Activated T-cell treated with anti-CD3 and anti-CD28 coated beads, Interleukin-2, amount 50 U/mL, for 72 hours (primary cell): ENCODE measurements at regions not wholly inside any gene's neighbourhood (a gene's known extent, or its start where the extent isn't known, plus 50 kb on each side); places are given as distances from the start of the nearest gene placed in this dataset.
"Not testable (repeated sequence)": the region's sequence is repeated elsewhere in the genome, so short reads cannot be mapped to it uniquely, and the experiment has no call there.

ENCODE experiments used
- ATAC-seq, 2 donors: fragments of 150-1000 bp; cut with Tn5 transposase; replicated peaks in 1 of 2; 2 replicates each; pipeline ENCODE4 v1.10.0; 2021; ENCODE audit warnings: moderate library complexity in 2 of 2, mild to moderate bottlenecking in 1 of 2
- DNase-seq, 2 donors: peaks; one replicate each; pipeline ENCODE4 v3.0.0; 2021 to 2022; ENCODE audit warnings: mixed read lengths in 1 of 2
- H3K27ac Mint-ChIP-seq: one replicate; pipeline ENCODE4 v1.8.0; 2022; ENCODE audit warnings: mild to moderate bottlenecking, moderate library complexity, mixed read lengths
- H3K27me3 Mint-ChIP-seq: one replicate; pipeline ENCODE4 v1.8.0; 2022; ENCODE audit warnings: low read depth, mixed read lengths
- H3K36me3 Mint-ChIP-seq, 2 donors: one replicate each; pipeline ENCODE4 v1.8.0; 2022; ENCODE audit warnings: mixed read lengths in 2 of 2, mild to moderate bottlenecking in 1 of 2; ENCODE audit not compliant: insufficient read depth in 2 of 2
- H3K4me1 Mint-ChIP-seq: one replicate; pipeline ENCODE4 v1.8.0; 2022; ENCODE audit warnings: low read depth, mixed read lengths
- H3K4me3 Mint-ChIP-seq, 2 donors: one replicate each; pipeline ENCODE4 v1.8.0; 2022; ENCODE audit warnings: mild to moderate bottlenecking in 2 of 2, mixed read lengths in 2 of 2, moderate library complexity in 2 of 2
- H3K9me3 Mint-ChIP-seq, 2 donors: one replicate each; pipeline ENCODE4 v1.8.0; 2022; ENCODE audit warnings: mixed read lengths in 2 of 2

DNA sequence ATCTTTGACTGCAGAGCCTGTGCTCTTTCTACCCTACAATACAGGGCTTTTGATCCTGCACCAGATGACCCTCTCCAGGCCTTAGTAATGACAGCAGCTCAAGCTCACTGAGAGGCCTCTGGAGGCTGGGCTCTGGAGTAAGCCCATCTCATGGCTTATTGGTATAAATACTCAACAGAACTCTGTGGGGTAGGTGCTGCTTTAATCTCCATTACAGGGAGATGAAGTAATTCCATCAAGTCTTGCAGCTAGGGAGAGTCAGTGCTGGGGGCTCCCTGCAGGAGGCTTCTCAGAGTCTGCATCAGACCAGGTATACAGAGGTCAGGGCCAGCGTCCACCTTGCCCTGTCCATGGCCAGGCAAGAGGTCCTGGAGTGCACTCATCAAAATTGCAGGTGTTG lies 89.2 kb upstream of the SLC6A11 start:
- no peak for DNase-seq
- Mint-ChIP-seq H3K27me3 (peaks cover 27% of the 10 kb centered on the region), H3K4me1 (no peaks in the 10 kb centered on the region), H3K36me3 (no peaks in the 10 kb centered on the region), H3K9me3 (peaks cover 1 to 5% of the 10 kb centered on the region in 2 donors), H3K27ac (no peak overlapping the region), H3K4me3 (no peak overlapping the region)
- ATAC-seq, result no peak

DNA sequence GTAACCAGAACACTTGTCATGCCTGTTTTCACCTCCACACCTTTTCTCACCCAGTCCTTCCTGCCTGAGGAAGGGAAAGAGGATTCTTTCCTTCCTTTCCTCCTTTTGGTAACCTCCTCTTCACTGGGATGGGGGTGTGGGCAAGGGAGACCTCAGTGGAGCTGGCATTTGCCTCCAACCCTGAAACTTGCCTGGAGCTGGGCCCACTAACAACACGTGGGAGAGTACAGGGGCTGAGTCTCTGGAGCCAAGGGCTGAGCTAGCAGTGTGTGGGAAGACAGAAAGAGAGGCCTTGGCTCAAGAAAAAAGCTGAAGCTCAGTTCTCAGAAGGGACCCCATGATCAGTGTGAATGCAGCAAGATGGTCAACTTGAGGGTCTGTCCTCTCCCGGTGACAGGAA lies 86.6 kb upstream of the SLC6A11 start:
- H3K36me3 Mint-ChIP-seq, result peaks cover 4 to 17% of the 10 kb centered on the region in 2 donors
- H3K9me3 Mint-ChIP-seq, result peaks cover 20 to 21% of the 10 kb centered on the region in 2 donors
- H3K27ac Mint-ChIP-seq, result no peak overlapping the region
- H3K4me1 Mint-ChIP-seq, result no peaks in the 10 kb centered on the region
- H3K4me3 Mint-ChIP-seq, result no peak overlapping the region
- peaks cover 33% of the 10 kb centered on the region for H3K27me3 Mint-ChIP-seq
- no peak for DNase-seq
- ATAC-seq, result no peak

DNA sequence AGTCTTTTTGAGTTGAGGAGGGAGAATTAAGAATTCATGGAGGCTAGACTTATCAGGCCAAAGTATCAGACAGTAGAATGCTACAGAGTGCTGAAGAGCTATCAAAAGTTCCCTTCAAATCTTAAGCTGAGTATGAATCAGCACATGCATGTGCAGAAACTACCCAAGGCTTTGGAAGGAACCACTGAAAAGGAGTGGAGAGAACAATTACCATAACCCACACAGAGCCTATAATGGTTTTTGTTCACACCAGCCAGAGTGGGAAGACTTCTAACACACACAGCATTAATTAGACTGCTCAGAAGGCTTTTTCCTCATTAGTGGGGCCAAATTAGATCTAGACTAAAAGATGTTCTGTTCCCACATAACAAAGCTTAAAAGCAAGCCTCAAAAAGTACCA lies 83.7 kb upstream of the SLC6A11 start:
- DNase-seq (no peak), ATAC-seq (no peak)
- H3K4me1 Mint-ChIP-seq, result no peaks in the 10 kb centered on the region
- H3K36me3 Mint-ChIP-seq, result peaks cover 4 to 18% of the 10 kb centered on the region in 2 donors
- peaks cover 45% of the 10 kb centered on the region for H3K27me3 Mint-ChIP-seq
- H3K9me3 Mint-ChIP-seq, result peaks cover 20 to 21% of the 10 kb centered on the region in 2 donors
- no peak overlapping the region for H3K27ac Mint-ChIP-seq
- no peak overlapping the region for H3K4me3 Mint-ChIP-seq

DNA sequence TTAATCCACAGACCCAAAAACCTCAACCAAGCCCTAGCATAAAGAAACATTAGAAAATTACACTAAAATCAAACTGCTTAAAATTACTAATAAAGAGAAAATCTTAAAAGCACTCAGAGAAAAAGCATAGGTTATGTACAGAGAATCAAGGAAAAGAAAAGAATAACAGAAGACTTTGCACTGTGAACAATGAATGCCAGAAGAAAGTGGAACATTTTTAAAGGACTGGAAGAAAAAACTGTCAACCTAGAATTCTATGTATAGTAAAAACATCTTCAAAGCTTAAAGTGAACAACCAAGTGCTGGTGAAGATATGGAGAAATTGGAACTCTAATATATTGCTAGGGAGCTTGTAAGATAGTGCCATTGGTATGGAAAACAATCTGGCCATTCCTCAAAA lies 82.7 kb upstream of the SLC6A11 start:
- Mint-ChIP-seq H3K9me3 (peaks cover 20 to 21% of the 10 kb centered on the region in 2 donors), H3K4me3 (no peak overlapping the region), H3K27me3 (peaks cover 50% of the 10 kb centered on the region), H3K27ac (no peak overlapping the region), H3K36me3 (peaks cover 4 to 18% of the 10 kb centered on the region in 2 donors), H3K4me1 (peaks cover 3% of the 10 kb centered on the region)
- no peak for DNase-seq
- no peak for ATAC-seq

DNA sequence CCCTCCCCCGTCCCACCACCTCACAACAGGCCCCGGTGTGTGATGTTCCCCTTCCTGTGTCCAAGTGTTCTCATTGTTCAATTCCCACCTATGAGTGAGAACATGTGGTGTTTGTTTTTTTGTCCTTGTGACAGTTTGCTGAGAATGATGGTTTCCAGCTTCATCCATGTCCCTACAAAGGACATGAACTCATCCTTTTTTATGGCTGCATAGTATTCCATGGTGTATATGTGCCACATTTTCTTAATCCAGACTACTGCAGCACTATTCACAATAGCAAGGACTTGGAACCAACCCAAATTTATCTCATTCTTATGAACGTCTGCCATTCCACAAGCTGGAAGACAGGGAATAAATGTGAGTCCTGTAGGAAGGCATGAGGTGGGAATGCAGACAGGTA lies 79.6 kb upstream of the SLC6A11 start:
- H3K4me1 Mint-ChIP-seq, result peaks cover 13% of the 10 kb centered on the region
- H3K27ac Mint-ChIP-seq, ATAC-seq, H3K4me3 Mint-ChIP-seq, DNase-seq: not testable (repeated sequence)
- H3K36me3 Mint-ChIP-seq, result peaks cover 4 to 18% of the 10 kb centered on the region in 2 donors
- H3K27me3 Mint-ChIP-seq, result peaks cover 47% of the 10 kb centered on the region
- peaks cover 15 to 20% of the 10 kb centered on the region in 2 donors for H3K9me3 Mint-ChIP-seq

DNA sequence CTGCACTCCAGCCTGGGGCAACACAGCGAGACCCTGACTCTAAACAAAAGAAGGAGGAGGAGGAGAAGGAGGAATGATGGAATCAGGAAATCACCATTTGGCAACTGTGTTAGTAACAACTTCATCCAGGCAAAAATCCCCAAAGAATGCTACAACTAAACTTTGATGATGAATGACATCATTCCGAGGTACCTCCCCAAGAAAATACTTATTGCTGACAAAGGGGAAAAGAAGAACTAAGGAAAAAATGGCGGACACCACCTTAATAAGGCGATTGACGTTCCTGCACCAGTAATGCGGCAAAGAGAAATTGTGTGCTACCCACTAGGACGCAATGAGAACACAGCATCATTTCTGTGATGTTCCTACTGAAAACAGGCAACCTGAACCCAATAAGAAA lies 78.2 kb upstream of the SLC6A11 start:
- no peak for DNase-seq
- Mint-ChIP-seq H3K4me1 (peaks cover 13% of the 10 kb centered on the region), H3K9me3 (peaks cover 11% of the 10 kb centered on the region in 2 donors), H3K27me3 (peaks cover 50% of the 10 kb centered on the region), H3K4me3 (peak overlapping the region; percentile 13 to 35), H3K36me3 (peaks cover 0 to 10% of the 10 kb centered on the region in 2 donors), H3K27ac (no peak overlapping the region)
- no peak for ATAC-seq

DNA sequence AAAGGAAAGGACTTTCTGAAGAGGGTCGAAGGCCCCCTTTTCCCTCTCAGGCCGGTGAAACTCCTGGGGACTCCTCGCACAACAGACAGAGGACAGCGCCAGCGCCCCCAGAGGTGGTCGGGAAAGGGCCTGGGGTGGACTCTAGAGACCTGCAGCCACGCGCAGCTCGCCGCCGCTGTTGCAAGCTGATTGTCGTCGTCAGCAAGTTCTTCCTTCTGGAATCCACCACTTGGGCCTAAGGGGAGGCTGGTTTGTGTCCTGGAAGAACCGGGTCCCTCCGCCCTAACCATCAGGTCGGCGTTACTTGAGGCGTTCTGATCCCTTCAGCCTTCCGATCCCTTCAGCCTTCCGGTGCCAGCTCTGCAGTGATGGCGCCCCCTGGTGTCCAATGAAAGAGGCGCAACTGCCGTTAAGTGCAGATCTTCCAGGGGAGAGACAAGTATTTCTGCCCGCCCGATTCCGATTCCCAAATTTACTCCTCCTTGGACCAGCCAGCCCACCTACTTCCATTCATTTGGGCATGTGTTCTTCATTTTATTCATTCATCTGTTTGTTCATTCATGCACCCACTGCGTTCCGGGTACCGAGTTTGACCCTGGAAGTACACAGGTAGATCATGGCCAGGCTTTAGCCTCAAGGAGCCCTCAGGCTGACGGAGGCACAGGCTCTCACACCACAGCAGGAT lies 77.2 kb upstream of the SLC6A11 start:
- Mint-ChIP-seq H3K4me1 (peaks cover 13% of the 10 kb centered on the region), H3K27ac (no peak overlapping the region), H3K27me3 (peaks cover 52% of the 10 kb centered on the region), H3K9me3 (peaks cover 2 to 5% of the 10 kb centered on the region in 2 donors), H3K4me3 (peak overlapping the region in 1 of 2 donors; percentile 57), H3K36me3 (peaks cover 0 to 3% of the 10 kb centered on the region in 2 donors)
- DNase-seq (peak; percentile 70 to 81), ATAC-seq (peak; percentile 72 to 76)

DNA sequence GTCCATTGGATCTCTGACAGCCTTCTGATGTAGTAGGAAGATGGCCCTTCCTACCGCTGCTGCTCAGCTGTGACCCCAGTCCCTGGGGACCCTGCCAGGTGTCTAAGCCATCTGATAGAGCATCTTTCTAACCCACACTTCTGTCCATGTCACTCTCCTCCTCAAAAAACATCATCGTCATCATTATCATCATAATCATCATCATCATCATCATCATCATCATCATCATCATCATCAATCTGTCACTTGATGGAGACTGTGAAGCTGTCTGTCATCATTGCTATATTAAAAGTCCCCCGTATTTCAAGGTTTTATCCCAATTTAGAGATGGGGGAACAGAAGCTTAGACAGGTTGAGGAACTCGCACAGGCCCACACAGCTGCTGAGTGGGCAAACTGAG lies 75.1 kb upstream of the SLC6A11 start:
- Mint-ChIP-seq H3K27ac (no peak overlapping the region), H3K36me3 (no peaks in the 10 kb centered on the region), H3K27me3 (peaks cover 46% of the 10 kb centered on the region), H3K9me3 (no peaks in the 10 kb centered on the region), H3K4me1 (peaks cover 13% of the 10 kb centered on the region), H3K4me3 (no peak overlapping the region)
- DNase-seq, result no peak
- ATAC-seq, result no peak

DNA sequence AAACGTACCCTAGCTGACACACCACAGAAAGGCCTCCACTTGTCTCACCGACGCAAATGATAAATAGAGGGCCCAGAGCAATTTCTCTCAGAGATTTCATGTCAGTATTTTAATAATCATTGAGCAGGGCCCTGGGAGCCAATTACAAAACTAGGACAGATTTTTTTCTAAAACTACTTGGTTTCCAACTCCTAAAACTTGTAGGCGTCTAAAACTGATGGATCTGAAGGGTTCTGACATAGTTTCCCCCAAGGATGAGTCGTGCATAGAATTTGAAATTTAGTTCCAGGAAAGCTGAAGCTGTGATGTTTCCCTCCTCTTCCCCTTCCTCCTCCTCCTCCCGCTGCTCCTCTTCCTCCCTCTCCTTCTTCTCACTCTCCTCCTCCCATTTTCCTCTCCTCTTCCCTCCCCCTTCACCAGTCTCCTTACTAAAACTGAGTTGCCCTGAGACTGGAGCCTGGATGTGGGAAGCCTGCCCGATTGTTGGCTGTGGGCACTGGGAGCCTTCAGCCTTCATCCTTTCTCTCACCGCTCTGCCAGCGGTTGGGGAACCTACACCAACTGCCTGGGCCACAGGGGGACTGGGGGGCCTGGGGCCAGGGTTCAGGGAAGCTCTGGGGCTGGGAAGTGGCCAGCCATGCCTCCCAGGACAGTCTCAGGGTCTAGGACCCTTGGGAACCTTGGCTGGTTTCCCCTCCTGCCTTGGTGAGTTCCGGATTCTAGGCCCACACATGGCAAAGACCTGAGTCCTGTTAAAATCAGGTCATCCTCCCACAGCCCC lies 73.9 kb upstream of the SLC6A11 start:
- DNase-seq (no peak), ATAC-seq (no peak)
- Mint-ChIP-seq H3K27ac (no peak overlapping the region), H3K4me3 (no peak overlapping the region), H3K27me3 (peaks cover 37% of the 10 kb centered on the region), H3K36me3 (no peaks in the 10 kb centered on the region), H3K4me1 (peaks cover 13% of the 10 kb centered on the region), H3K9me3 (no peaks in the 10 kb centered on the region)

DNA sequence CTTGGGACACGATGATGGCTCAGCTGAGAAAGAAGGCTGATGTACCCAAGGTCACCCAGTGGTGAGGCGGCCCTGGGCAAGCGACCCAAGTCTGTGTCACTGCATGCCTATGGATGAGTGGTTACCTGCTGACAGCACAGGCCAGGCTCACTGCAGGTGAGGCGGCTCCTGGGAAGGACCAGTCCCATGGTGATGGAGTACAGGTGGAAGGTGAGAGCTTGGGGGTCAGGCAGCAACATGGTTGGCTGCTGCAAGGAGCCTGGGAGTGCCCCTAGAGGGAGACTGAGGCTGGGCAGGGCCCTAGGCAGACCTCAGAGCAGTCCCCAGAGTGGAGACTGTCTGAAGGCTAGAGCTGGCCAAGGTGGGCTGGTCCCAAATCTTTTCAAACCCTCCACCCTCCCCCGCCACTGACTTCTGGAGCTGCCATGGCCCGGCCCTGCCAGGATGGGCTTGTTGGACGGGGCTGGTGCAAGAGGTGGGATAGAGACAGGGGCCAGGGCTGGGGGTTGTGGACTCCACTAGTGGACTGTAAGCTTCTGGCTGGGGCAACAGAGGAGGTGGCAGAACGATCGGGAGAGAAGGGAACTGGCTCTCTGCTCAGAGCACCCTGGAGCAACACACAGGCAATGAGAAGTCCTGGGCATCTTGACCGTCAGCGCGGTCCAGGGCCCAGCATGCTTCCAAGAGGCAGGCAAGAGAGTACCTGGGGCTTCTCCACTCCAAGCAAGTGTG lies 72.5 kb upstream of the SLC6A11 start:
- H3K27me3 Mint-ChIP-seq, result peaks cover 29% of the 10 kb centered on the region
- DNase-seq, result no peak
- peak in 1 of 2 donors; percentile 9 for ATAC-seq
- no peak overlapping the region for H3K4me3 Mint-ChIP-seq
- peaks cover 7% of the 10 kb centered on the region for H3K4me1 Mint-ChIP-seq
- H3K27ac Mint-ChIP-seq, result no peak overlapping the region
- no peaks in the 10 kb centered on the region for H3K36me3 Mint-ChIP-seq
- H3K9me3 Mint-ChIP-seq, result no peaks in the 10 kb centered on the region

DNA sequence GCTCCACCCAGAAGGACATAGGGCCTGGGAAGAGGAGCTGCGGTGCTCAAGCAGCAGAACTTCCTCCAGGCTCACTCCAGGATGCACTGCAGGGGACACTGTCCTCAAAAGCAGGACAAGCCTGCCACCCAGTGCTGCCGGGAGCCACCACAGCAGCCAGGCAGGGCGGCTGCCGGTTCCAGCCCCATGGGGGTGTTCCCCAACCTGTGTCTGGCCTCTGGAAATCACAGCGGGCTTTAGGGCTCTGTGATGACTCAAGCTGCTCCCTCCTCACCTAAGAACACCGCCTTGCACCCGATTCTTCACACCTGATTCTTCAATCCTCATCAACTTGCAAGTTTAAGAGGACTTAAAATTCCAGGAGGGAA lies 71.9 kb upstream of the SLC6A11 start:
- Mint-ChIP-seq H3K9me3 (no peaks in the 10 kb centered on the region), H3K27me3 (peaks cover 23% of the 10 kb centered on the region), H3K4me3 (no peak overlapping the region), H3K27ac (no peak overlapping the region), H3K36me3 (no peaks in the 10 kb centered on the region), H3K4me1 (peaks cover 2% of the 10 kb centered on the region)
- DNase-seq, result peak; percentile 21 to 23
- ATAC-seq, result peak; percentile 58 to 68

DNA sequence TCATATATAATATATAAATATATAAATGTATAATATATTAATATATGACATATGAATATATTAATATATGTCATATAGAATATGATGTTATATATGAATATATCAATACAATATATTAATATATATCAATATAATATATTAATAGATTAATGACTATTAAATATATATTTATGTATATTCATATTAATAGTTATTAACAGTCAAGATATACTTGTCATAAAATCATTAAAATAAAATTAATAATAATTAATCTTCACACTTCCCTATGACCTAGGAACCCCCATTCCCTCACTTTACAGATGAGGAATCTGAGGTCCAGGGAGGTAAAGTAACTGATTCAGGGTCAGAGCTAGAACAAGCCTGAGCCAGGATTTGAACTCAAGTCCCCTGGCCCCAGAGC lies 70.6 kb upstream of the SLC6A11 start:
- Mint-ChIP-seq H3K27ac (no peak overlapping the region), H3K4me3 (no peak overlapping the region), H3K27me3 (peaks cover 17% of the 10 kb centered on the region), H3K9me3 (no peaks in the 10 kb centered on the region), H3K4me1 (no peaks in the 10 kb centered on the region), H3K36me3 (no peaks in the 10 kb centered on the region)
- ATAC-seq, result peak in 1 of 2 donors; percentile 27
- DNase-seq, result no peak

DNA sequence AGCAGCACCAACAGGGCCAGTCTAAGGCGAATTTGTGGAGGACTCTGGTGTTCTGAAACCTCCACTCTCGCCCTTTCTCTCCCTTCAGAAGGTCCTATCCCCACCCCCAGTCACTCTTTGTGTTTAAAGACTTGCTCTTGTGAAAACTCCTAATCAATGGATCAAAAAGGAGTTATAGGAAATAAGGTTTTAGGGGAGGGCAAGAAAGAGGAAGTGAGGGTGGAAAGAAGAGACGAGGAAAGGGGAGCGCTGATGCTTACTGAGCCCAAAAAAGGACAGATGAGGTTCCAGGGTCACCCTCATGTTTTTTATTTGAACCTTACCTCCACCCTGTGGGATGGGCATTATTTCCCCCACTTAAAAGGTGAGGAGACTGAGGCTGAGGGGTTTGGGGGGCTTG lies 70.0 kb upstream of the SLC6A11 start:
- peaks cover 12% of the 10 kb centered on the region for H3K27me3 Mint-ChIP-seq
- peak in 1 of 2 donors; percentile 39 for ATAC-seq
- H3K4me1 Mint-ChIP-seq, result no peaks in the 10 kb centered on the region

More for the DNA sequence above, 70.0 kb upstream of the SLC6A11 start:
- DNase-seq, result no peak
- H3K36me3 Mint-ChIP-seq, result no peaks in the 10 kb centered on the region
- no peaks in the 10 kb centered on the region for H3K9me3 Mint-ChIP-seq
- no peak overlapping the region for H3K4me3 Mint-ChIP-seq
- no peak overlapping the region for H3K27ac Mint-ChIP-seq
